Activated CD4-positive, alpha-beta T cell treated with anti-CD3 and anti-CD28 coated beads for 36 hours (primary cell): ENCODE measurements at regions not wholly inside any gene's neighbourhood (a gene's known extent, or its start where the extent isn't known, plus 50 kb on each side); places are given as distances from the start of the nearest gene placed in this dataset.
A peak's percentile ranks its signal among the peaks of the same experiment; 100 is the strongest.
"Not testable (repeated sequence)": the region's sequence is repeated elsewhere in the genome, so short reads cannot be mapped to it uniquely, and the experiment has no call there.

Source experiments
- ATAC-seq: fragments of 200-7000 bp; cut with Tn5 transposase; one replicate; pipeline ENCODE4 v1.10.0; 2021; ENCODE audit warnings: mild to moderate bottlenecking, moderate library complexity
- CTCF ChIA-PET: fragments of 350-600 bp; sonication (Branson Sonifier 250); formaldehyde crosslinking; loops from one replicate; lab custom pipeline; 2021; ENCODE audit warnings: antibody characterized with exemption; lab: Charles Lee
- POLR2A ChIA-PET: fragments of 350-600 bp; sonication (Branson Sonifier 250); formaldehyde crosslinking; loops from one replicate; lab custom pipeline; 2021; ENCODE audit warnings: antibody characterized with exemption, inconsistent platforms; lab: Charles Lee
- DNase-seq: peaks from one replicate; pipeline ENCODE4 v3.0.0-alpha.2; 2020
- H3K27ac Mint-ChIP-seq: one replicate; pipeline ENCODE4 v1.8.0; 2021; ENCODE audit warnings: mixed read lengths
- H3K27me3 Mint-ChIP-seq: one replicate; pipeline ENCODE4 v1.8.0; 2021; ENCODE audit warnings: mixed read lengths
- H3K36me3 Mint-ChIP-seq: one replicate; pipeline ENCODE4 v1.8.0; 2021; ENCODE audit warnings: low read depth, mixed read lengths
- H3K4me1 Mint-ChIP-seq: one replicate; pipeline ENCODE4 v1.8.0; 2021; ENCODE audit warnings: mixed read lengths
- H3K4me3 Mint-ChIP-seq: one replicate; pipeline ENCODE4 v1.8.0; 2021; ENCODE audit warnings: mild to moderate bottlenecking, moderate library complexity, mixed read lengths
- H3K9me3 Mint-ChIP-seq: one replicate; pipeline ENCODE4 v1.8.0; 2021; ENCODE audit warnings: low read depth, mixed read lengths
- intact Hi-C, 2 experiments: fragments of 100-400 bp; cut with DNase I in 1 of 2; cut with micrococcal nuclease in 1 of 2; formaldehyde crosslinking; loops; one replicate each; pipeline versions ENCODE4 v1.14.2 to v1.15.1; 2022 to 2024; cut with DNase I, micrococcal nuclease

GRCh38 chr22:22168941-22169867, 75.4 kb upstream of the VPREB1 start:
- ATAC-seq (no peak), DNase-seq (no peak)
- Mint-ChIP-seq H3K36me3 (no peaks in the 10 kb centered on the region), H3K9me3 (no peaks in the 10 kb centered on the region), H3K4me3 (no peak overlapping the region), H3K27me3 (peaks cover 2% of the 10 kb centered on the region), H3K27ac (no peak overlapping the region), H3K4me1 (peaks cover 10% of the 10 kb centered on the region)
- intact Hi-C loops: no loop called here
- ChIA-PET CTCF (interaction anchor here (0.6 to 2.2 kb wide), 4 partner anchors 12 to 67 kb away, joined by 3 to 15 read pairs (median 3); no protein-coding TSS in a partner anchor), POLR2A (no interaction called here)

GRCh38 chr22:22168190-22168940, 76.2 kb upstream of the VPREB1 start:
- Mint-ChIP-seq H3K36me3 (no peaks in the 10 kb centered on the region), H3K4me1 (peaks cover 10% of the 10 kb centered on the region), H3K9me3 (no peaks in the 10 kb centered on the region), H3K4me3 (peak overlapping the region; percentile 54), H3K27me3 (no peaks in the 10 kb centered on the region), H3K27ac (peak overlapping the region; percentile 33)
- peak; percentile 61 for ATAC-seq
- POLR2A ChIA-PET: no interaction called here
- peak; percentile 20 for DNase-seq
- CTCF ChIA-PET: interaction anchor here (0.6 to 2.2 kb wide), 3 partner anchors 11 to 68 kb away, joined by 3 to 15 read pairs (median 3); no protein-coding TSS in a partner anchor
- intact Hi-C loops: no loop called here

GRCh38 chr22:22167791-22168189, 76.8 kb upstream of the VPREB1 start:
- DNase-seq (no peak), ATAC-seq (no peak)
- H3K27me3 Mint-ChIP-seq: no peaks in the 10 kb centered on the region
- intact Hi-C loops: no loop called here
- ChIA-PET CTCF (interaction anchor here (0.8 to 2.2 kb wide), 2 partner anchors 10 to 40 kb away, joined by 3 to 15 read pairs; no protein-coding TSS in a partner anchor), POLR2A (no interaction called here)
- no peaks in the 10 kb centered on the region for H3K9me3 Mint-ChIP-seq
- H3K4me1 Mint-ChIP-seq: peaks cover 10% of the 10 kb centered on the region
- H3K27ac Mint-ChIP-seq: no peak overlapping the region
- H3K4me3 Mint-ChIP-seq: no peak overlapping the region
- no peaks in the 10 kb centered on the region for H3K36me3 Mint-ChIP-seq

GRCh38 chr22:22166941-22167713, 77.5 kb upstream of the VPREB1 start:
- no peaks in the 10 kb centered on the region for H3K36me3 Mint-ChIP-seq
- no peak overlapping the region for H3K27ac Mint-ChIP-seq
- H3K27me3 Mint-ChIP-seq: no peaks in the 10 kb centered on the region
- ChIA-PET POLR2A (no interaction called here), CTCF (interaction anchor here (0.8 to 2.2 kb wide), 2 partner anchors 10 to 41 kb away, joined by 3 to 15 read pairs; no protein-coding TSS in a partner anchor)
- no peak overlapping the region for H3K4me3 Mint-ChIP-seq
- intact Hi-C loops: no loop called here
- H3K4me1 Mint-ChIP-seq: peaks cover 10% of the 10 kb centered on the region
- ATAC-seq: no peak
- H3K9me3 Mint-ChIP-seq: no peaks in the 10 kb centered on the region
- DNase-seq: no peak

- no peaks in the 10 kb centered on the region for H3K9me3 Mint-ChIP-seq
- ATAC-seq: no peak
Observed at GRCh38 chr22:22165936-22166710, 78.5 kb upstream of the VPREB1 start.

GRCh38 chr22:22164541-22165272, 79.9 kb upstream of the VPREB1 start:
- ChIA-PET POLR2A (no interaction called here), CTCF (interaction anchor here (0.9 kb wide), 1 partner anchor 32 kb away, joined by 3 read pairs; no protein-coding TSS in a partner anchor)
- no peak for ATAC-seq
- Mint-ChIP-seq H3K9me3 (no peaks in the 10 kb centered on the region), H3K27ac (no peak overlapping the region), H3K4me3 (no peak overlapping the region), H3K4me1 (peaks cover 8% of the 10 kb centered on the region), H3K36me3 (no peaks in the 10 kb centered on the region), H3K27me3 (peaks cover under 1% of the 10 kb centered on the region)
- intact Hi-C loops: no loop called here
- DNase-seq: no peak

More at GRCh38 chr22:22165936-22166710, 78.5 kb upstream of the VPREB1 start:
- ChIA-PET CTCF (interaction anchor here (0.6 kb wide), 1 partner anchor 35 kb away, joined by 3 read pairs; no protein-coding TSS in a partner anchor), POLR2A (no interaction called here)
- intact Hi-C loops: no loop called here
- no peak overlapping the region for H3K27ac Mint-ChIP-seq
- no peaks in the 10 kb centered on the region for H3K27me3 Mint-ChIP-seq
- DNase-seq: no peak
- peaks cover 10% of the 10 kb centered on the region for H3K4me1 Mint-ChIP-seq
- H3K36me3 Mint-ChIP-seq: no peaks in the 10 kb centered on the region
- no peak overlapping the region for H3K4me3 Mint-ChIP-seq

GRCh38 chr22:22161924-22162851, 82.4 kb upstream of the VPREB1 start:
- CTCF ChIA-PET: interaction anchor here (0.6 to 1.7 kb wide), 3 partner anchors 8 to 51 kb away, joined by 3 read pairs; no protein-coding TSS in a partner anchor
- DNase-seq: no peak

GRCh38 chr22:22160768-22161167, 83.8 kb upstream of the VPREB1 start:
- H3K27ac Mint-ChIP-seq, H3K27me3 Mint-ChIP-seq, ATAC-seq, DNase-seq, H3K4me1 Mint-ChIP-seq, H3K36me3 Mint-ChIP-seq, intact Hi-C loops, POLR2A ChIA-PET, H3K9me3 Mint-ChIP-seq, H3K4me3 Mint-ChIP-seq: not testable (repeated sequence)
- CTCF ChIA-PET: interaction anchor here (1.7 kb wide), 1 partner anchor 10 kb away, joined by 3 read pairs; no protein-coding TSS in a partner anchor

More at GRCh38 chr22:22161924-22162851, 82.4 kb upstream of the VPREB1 start:
- Mint-ChIP-seq H3K27me3 (peaks cover 3% of the 10 kb centered on the region), H3K4me3 (no peak overlapping the region), H3K4me1 (no peaks in the 10 kb centered on the region), H3K36me3 (no peaks in the 10 kb centered on the region), H3K9me3 (no peaks in the 10 kb centered on the region), H3K27ac (no peak overlapping the region)
- intact Hi-C loops: no loop called here
- no peak for ATAC-seq
- POLR2A ChIA-PET: no interaction called here

GRCh38 chr22:22159384-22159783, 85.2 kb upstream of the VPREB1 start:
- intact Hi-C loops: no loop called here
- DNase-seq: no peak

More at GRCh38 chr22:22159384-22159783, 85.2 kb upstream of the VPREB1 start:
- ChIA-PET CTCF (interaction anchor here (0.6 to 2.6 kb wide), 4 partner anchors 31 to 177 kb away, joined by 3 to 9 read pairs (median 4); no protein-coding TSS in a partner anchor), POLR2A (interaction anchor here (0.6 kb wide), 1 partner anchor 243 kb away, joined by 9 read pairs; no protein-coding TSS in a partner anchor)
- H3K27ac Mint-ChIP-seq: no peak overlapping the region
- ATAC-seq: no peak
- H3K4me3 Mint-ChIP-seq: no peak overlapping the region
- H3K36me3 Mint-ChIP-seq: no peaks in the 10 kb centered on the region
- H3K9me3 Mint-ChIP-seq: no peaks in the 10 kb centered on the region
- peaks cover 4% of the 10 kb centered on the region for H3K4me1 Mint-ChIP-seq
- peaks cover 3% of the 10 kb centered on the region for H3K27me3 Mint-ChIP-seq
